Hematopoietic multipotent progenitor cell (in vitro differentiated cells): ENCODE measurements at regions not wholly inside any gene's neighbourhood (a gene's known extent, or its start where the extent isn't known, plus 50 kb on each side); places are given as distances from the start of the nearest gene placed in this dataset.
"Not testable (repeated sequence)": the region's sequence is repeated elsewhere in the genome, so short reads cannot be mapped to it uniquely, and the experiment has no call there.

Experiments
- DNase-seq, 3 donors: peaks; one replicate each; pipeline ENCODE4 v3.0.0-alpha.2; 2011 to 2015; ENCODE audit warnings: low read depth in 2 of 3, low spot score in 2 of 3

DNA sequence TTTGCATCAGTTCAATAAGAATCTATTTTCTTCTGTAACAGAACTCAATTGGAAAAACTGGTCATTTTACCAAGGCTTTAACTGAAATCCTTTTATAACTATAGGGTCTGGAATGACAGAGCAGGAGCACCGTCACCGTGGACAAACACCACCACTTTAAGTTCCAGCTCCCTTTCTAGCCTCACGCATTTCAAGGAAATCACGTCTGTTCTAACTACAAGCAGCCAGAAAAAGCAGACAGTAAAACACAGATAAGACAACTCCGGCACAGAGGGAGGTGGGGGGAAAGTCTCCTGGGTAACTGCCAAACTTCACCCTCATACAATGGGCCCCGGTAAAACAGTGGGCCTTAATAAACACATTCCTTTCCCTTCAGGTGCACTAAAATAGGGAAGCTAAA lies 952.6 kb downstream of the STIM2 start:
- DNase-seq: not testable (repeated sequence)

- DNase-seq: not testable (repeated sequence)
Observed at GRCh38 chr4:27813699-27814425, 953.2 kb downstream of the STIM2 start.

DNA sequence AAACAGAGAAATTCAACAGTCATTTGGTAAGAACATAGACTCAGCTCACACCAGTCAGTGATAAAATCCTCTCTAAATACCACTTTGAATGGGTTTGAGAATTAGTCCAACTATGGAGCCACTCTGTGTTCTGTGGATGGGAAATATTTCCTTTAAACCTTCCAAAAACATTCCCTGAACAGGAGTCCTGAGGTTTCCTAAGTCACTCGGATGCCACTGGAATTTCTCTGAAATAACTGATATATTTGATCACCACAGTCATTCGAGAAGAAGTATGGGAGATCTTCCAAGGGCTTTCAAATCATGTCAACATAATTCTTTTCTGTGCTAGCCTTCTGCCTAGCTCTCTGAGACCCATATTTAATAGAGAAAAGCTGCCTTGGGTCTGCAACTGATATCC lies 958.6 kb downstream of the STIM2 start:
- no peak for DNase-seq

DNA sequence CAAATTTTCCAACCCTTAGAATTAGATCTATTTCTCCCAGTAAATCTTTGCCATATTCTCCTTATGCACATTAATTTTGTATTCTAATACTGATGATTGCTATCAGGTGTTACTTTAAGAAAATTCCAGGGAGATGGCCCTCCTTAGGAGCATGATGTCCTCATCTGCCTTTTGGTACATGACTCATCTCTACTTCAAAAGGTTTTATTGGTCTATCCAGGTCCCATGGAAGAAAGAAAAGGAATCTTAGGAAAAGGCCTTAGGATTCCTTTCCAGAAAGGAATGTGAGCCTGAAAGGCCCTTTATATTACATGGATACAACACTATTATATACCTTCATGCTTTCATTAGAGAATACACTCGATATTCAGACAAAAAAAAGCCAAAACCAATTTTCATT lies 968.2 kb downstream of the STIM2 start:
- DNase-seq: no peak

- DNase-seq: no peak
Observed at GRCh38 chr4:27830251-27830650, 969.6 kb downstream of the STIM2 start.

DNA sequence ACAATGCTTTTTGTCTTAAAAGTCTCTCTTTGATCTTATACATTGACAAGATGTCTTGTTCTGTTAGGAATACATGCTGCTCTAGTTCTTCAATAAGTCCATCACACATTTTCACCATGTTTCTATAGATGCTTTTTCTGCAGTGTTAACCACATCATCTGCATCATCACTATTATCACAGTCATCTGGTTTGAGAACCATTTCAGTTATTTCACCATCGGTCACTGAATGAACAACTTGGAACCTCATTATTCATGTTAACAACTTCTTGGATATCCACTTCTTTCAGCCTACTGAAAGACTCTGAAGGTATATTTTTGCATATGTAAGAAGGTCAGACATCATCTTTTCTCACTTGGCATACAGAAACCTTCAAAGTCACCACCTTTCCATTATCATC lies 975.2 kb downstream of the STIM2 start:
- no peak for DNase-seq

GRCh38 chr4:27836523-27836922 lies 975.9 kb downstream of the STIM2 start:
- DNase-seq: no peak

- DNase-seq: no peak
Observed at GRCh38 chr4:27843776-27844175, 983.1 kb downstream of the STIM2 start.

- no peak for DNase-seq
Observed at GRCh38 chr4:27844376-27844775, 983.7 kb downstream of the STIM2 start.

DNA sequence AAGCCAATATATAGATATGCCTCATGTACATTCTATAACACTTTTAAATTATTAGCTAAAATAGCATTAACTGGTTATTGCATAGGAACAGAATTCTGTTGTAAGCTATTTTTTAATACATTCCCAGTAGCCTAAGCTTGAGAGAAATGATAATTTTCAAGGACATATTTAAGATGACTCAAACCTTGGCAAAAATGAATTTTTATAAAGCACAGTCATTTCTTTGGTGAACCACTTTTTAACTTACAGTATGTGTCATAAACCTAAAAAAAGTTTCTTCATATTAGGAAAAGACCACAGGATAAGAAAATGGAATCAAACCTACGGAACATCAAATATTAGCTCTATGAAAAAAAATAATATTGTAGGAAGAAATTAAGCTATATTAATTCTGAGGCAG lies 986.3 kb downstream of the STIM2 start:
- no peak for DNase-seq

- DNase-seq: peak in 1 of 3 donors; percentile 2
Observed at GRCh38 chr4:27861381-27861787, 1000.7 kb downstream of the STIM2 start.

DNA sequence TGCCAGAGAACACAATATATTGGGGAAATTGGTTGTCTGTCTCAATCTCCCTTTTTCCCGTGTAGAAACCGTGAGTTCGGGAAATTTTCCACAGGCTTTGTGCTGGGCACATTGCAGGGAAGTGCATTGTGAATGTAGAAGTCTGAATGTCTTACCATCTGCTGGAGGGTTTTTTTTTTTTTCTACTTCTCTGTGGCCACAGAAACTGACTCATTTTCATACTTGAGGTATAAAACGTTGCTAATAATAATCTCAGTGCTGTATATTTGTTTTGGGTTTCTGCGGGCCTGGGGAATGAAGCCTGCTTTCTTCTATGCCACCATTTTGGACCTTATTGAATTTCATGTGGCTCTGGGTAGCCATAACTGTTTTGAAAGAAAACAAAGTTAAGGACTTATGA lies 1001.2 kb downstream of the STIM2 start:
- DNase-seq: no peak

- DNase-seq: no peak
Observed at GRCh38 chr4:27873596-27873995, 1013.0 kb downstream of the STIM2 start.

GRCh38 chr4:27881705-27882104 lies 1021.1 kb downstream of the STIM2 start:
- no peak for DNase-seq

- no peak for DNase-seq
Observed at GRCh38 chr4:27886120-27886519, 1025.5 kb downstream of the STIM2 start.

DNA sequence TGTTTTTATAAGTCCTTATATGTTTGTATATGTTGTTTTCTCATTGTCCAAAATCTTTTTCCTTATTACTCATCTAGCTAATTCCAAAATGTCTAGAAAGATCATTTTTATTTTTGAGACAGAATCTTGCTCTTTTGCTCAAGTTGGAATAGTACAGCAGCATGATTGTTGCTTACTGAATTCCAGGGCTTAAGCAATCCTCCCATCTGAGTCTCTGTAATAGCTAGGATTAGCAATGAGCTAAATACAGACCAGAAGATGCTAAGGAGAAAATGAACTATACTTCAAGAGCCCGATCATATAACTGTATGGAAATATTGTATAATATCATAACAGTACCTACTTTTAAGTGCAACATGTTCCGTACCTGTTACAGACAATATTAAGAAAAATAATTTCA lies 1027.0 kb downstream of the STIM2 start:
- DNase-seq: no peak

DNA sequence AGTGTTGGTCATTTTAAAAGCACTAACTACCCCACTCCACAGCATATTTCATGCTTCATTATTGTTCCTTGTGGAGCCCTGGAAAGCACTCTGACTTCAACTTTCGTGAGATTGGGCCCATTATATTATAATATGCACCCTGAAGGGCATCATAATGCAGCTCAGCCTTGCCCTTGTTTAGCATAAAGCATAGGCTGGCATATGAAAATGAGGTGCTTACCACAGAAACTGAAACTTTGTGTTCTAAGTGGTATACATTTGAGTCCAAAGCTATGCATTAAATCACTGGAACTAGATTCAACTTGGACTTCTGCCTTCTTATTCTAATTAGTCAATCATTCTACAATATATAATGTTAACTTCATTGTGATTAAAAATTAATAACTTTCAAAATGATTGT lies 1027.9 kb downstream of the STIM2 start:
- DNase-seq: no peak

GRCh38 chr4:27894951-27895350 lies 1034.3 kb downstream of the STIM2 start:
- DNase-seq: no peak

- DNase-seq: no peak
Observed at GRCh38 chr4:27908356-27908755, 1047.7 kb downstream of the STIM2 start.

DNA sequence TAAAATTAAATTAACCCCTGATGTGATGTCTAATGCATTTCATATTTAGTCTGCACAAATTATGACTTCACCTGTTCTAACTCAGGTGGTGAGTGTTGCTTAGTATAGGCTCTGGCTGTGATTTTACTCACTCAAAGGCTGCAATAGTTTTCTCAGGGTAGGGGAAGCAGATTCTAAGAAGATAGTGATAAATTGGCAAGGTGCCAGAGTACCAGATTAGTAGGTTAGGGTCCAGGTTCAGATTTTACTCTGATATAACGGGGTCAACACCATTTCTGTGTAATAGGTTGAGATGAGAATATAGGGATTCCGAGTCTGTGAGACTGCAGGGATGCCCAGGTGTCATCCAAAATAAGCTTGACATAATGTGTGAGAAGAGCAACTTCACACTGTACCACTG lies 1049.6 kb downstream of the STIM2 start:
- DNase-seq: no peak

- DNase-seq: no peak
Observed at GRCh38 chr4:27911047-27911446, 1050.4 kb downstream of the STIM2 start.

DNA sequence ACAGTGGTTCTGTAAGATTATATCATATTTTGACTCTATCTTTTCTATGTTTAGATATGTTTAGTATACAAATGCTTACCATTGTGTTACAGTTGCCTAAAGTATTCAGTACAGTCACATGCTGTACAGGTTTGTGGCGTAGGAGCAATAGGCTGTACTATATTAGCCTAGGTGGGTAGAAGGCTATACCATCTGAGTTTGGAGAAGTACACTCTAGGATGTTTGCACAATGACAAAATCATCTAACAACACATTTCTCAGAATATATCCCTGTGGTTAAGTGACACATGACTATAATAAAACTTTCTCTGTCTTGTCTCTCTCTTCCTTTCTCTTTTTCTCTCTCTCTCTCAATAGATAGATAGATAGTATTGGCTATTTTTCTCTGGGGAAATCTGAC lies 1053.1 kb downstream of the STIM2 start:
- DNase-seq: no peak

- DNase-seq: no peak
Observed at GRCh38 chr4:27915822-27916221, 1055.2 kb downstream of the STIM2 start.
